Esophagus muscularis mucosa (tissue), 4 donors: ENCODE measurements at regions not wholly inside any gene's neighbourhood (a gene's known extent, or its start where the extent isn't known, plus 50 kb on each side); places are given as distances from the start of the nearest gene placed in this dataset.

Experiments used
- EP300 ChIP-seq: sonication (generic); formaldehyde crosslinking; IDR thresholded peaks from one replicate; pipeline ENCODE4 v1.6.1; 2017; ENCODE audit warnings: antibody characterized with exemption
- POLR2A ChIP-seq: fragments of 450-650 bp; IDR thresholded peaks from one replicate; pipeline ENCODE4 v1.6.1; 2017; ENCODE audit warnings: antibody characterized with exemption, moderate library complexity, mild to moderate bottlenecking, low read depth
- TF ChIP-seq, protein P1 (sequence below), 3 experiments: fragments of 200-600 bp in 2 of 3; fragments of 450-650 bp in 1 of 3; sonication (generic) in 2 of 3; IDR thresholded peaks; one replicate each; pipeline ENCODE4 v1.5.1; 2017 to 2019; ENCODE audit warnings: antibody characterized with exemption in 3 of 3, mild to moderate bottlenecking in 2 of 3, moderate library complexity in 1 of 3

DNA sequence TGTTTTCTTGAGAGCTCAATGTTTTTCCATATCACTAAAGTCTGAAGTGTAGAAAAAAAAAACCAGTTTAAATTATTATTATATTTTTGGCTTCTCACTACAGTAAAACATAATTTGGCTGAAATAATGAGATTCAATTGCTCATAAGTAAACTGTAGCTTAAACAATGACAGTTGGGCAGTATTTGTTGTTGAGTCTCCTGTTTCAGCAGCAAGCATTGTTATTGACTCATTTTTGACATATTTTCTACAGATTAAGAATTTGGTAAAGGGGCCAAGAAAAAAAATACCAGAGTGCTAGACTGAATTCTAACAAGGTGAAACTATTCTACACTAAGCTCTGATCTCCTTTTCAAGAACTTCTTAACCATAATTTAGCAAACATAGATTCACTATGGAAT lies 2070.4 kb upstream of the CELF4 start:
- TF ChIP-seq, protein P1, sequence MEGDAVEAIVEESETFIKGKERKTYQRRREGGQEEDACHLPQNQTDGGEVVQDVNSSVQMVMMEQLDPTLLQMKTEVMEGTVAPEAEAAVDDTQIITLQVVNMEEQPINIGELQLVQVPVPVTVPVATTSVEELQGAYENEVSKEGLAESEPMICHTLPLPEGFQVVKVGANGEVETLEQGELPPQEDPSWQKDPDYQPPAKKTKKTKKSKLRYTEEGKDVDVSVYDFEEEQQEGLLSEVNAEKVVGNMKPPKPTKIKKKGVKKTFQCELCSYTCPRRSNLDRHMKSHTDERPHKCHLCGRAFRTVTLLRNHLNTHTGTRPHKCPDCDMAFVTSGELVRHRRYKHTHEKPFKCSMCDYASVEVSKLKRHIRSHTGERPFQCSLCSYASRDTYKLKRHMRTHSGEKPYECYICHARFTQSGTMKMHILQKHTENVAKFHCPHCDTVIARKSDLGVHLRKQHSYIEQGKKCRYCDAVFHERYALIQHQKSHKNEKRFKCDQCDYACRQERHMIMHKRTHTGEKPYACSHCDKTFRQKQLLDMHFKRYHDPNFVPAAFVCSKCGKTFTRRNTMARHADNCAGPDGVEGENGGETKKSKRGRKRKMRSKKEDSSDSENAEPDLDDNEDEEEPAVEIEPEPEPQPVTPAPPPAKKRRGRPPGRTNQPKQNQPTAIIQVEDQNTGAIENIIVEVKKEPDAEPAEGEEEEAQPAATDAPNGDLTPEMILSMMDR (IDR thresholded peaks at IDR 0.05), result no peak
- TF ChIP-seq EP300 (no peak), POLR2A (no peak)
